Activated T-cell treated with anti-CD3 and anti-CD28 coated beads, Interleukin-2, amount 50 U/mL, for 1 hour (primary cell): ENCODE measurements at regions not wholly inside any gene's neighbourhood (a gene's known extent, or its start where the extent isn't known, plus 50 kb on each side); places are given as distances from the start of the nearest gene placed in this dataset.
"Not testable (repeated sequence)": the region's sequence is repeated elsewhere in the genome, so short reads cannot be mapped to it uniquely, and the experiment has no call there.

Experiments
- DNase-seq: peaks from one replicate; pipeline ENCODE4 v3.0.0-alpha.2; 2020

DNA sequence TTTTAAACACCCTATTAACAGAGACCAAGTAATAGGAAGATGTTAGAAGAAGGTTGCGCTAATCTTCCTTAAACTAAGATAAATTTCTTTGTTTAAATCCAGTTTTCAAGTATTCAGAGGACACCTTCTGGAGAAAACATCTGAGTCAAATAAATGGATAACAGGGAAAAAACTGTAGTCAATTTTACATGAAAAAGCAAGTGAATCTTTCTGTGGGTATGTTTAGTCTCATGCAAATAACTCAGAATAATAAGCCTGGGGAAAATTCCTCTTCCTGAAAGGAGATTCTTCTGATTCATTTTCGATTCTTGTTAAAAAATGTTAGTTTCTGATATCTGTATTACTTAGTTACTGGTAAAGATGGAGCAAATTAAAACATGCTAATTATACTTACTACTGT lies 145.5 kb downstream of the CTH start:
- no peak for DNase-seq

DNA sequence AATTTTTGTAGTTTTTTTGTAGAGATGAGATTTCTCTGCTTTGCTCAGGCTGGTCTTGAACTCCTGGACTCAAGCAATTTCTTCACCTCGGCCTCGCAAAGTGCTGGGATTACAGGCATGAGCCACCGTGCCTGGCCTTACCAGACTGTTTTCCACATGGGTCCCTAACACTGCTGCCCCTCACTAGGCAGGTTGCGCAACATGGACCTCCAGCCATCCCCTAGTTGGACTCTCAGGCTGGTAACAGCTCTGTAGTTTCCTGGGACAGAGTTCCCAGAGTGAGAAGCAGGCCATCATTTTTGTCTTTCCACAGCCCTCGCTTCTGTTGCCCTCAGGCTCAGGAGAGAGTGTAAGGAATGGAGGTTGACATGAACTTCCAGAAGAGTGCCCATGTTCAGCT lies 156.1 kb downstream of the CTH start:
- no peak for DNase-seq

DNA sequence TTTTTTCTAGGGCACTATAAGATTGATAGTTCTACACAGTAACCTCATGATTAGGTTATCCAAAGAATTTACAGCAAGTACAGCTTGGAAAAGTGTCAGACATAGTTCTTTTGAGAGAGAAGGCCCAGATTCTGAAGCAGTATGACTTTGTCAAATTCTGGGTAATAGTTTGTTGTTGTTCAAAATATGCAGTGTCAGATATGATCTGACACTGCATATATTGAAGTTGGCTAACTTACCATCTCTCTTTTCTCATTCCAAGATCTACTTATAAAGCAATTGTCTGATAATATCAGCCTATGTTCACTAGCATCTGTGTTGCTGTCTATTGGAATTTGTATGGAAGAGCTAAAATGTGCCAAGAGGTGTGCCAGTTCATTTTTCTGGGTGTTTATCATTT lies 160.1 kb downstream of the CTH start:
- no peak for DNase-seq

DNA sequence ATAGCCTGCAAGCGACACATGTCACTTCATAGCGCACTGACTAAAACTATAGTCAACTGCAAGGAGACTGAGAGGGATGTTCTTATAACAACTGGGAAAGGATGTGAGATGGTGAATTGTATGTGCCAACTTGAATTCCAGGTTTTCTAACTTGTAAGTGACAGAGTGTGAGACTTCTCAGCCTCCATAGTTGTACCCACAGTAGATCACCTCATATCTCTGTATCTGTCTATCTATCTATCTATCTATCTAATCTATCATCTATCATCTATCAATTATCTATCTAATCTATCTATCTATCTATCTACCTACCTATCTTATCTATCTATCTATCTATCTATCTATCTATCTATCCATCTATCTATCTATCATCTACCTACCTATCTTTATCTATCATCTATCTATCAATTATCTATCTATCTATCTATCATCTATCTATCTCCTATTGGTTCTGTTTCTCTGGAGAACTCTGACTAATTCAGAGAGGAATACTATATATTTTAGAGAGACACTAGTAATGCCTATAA lies 162.3 kb downstream of the CTH start:
- no peak for DNase-seq

DNA sequence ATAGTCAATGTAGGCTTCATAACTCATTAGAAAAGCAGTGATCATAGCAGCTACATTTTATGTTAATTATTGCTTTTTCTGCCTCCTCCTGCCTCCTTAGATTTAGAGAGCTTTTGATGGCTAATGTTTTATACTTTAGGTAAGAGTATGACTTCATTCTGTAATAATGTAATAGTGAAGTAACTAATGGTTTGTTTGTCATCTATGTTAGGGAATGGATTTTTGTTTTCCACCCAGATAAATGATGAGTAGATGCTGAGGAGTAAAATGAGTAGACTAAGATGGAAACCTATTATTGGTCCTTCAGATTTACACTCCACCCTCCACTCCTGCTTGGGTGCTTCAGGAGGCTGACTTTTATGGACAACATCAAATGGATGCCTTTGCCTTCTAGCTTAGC lies 170.6 kb downstream of the CTH start:
- no peak for DNase-seq

DNA sequence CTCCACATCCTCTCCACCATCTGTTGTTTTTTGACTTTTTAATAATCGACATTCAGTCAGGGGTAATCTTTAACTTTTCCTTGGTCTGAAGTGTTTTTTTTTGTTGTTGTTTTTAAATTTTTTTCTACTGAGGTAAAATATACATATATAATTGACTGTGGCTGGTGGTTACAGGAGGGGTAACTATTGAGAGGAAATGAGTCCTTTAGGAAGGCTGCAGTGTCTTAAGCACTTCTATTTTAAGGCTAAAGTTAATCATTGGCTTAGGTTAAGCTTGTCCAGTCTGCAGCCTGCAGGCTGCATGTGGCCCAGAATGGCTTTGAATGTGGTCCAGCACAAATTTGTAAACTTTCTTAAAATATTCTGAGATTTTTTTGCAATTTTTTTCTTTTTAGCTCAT lies 172.5 kb downstream of the CTH start:
- no peak for DNase-seq

DNA sequence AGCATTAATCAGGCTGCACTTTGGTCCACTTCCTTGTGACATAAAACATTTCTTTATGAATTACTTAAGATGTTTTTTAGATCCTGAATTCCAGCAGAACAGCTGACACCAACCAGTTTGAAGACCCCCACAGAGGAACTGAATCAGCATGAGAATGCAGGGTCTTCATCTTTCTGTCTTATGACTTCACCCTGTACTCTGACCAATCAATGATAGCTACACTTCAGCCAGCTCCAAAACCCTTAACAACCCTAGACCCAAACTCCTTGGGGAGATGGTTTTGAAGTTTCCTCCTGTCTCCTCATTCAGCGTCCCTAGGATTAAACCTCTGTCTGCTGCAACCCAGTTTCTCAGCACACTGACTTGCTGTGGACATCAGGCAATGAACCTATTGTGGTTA lies 175.0 kb downstream of the CTH start:
- DNase-seq: no peak

DNA sequence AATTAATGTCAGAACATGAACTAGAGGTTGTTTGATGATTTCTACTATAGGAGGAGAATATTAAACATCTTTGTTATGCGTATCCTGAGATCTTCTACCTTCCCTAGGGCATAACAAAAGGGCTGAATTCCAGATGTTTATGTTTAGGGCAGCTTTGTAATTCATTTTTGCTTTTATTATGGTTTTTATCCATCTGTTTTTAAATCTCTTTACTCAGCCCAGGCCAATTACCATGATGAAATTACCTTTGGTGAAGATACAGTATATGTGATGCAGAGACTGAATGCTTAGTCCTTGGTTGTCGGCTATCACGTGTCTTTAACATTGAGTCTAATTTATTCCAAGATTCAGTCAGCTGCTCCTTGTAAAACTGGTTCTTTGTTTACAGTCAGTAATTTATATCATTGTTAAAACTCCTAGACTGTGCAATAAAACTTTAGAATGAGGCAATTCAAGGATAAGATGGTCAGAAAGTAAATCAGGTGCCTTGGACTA lies 176.9 kb downstream of the CTH start:
- no peak for DNase-seq

DNA sequence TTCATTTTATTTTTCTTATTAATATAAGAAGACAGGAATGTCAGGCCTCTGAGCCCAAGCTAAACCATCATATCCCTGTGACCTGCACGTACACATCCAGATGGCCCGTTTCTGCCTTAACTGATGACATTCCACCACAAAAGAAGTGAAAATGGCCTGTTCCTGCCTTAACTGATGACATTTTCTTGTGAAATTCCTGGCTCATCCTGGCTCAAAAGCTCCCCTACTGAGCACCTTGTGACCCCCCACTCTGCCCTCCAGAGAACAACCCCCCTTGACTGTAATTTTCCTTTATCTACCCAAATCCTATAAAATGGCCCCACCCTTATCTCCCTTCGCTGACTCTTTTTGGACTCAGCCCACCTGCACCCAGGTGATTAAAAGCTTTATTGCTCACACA lies 182.5 kb downstream of the CTH start:
- not testable (repeated sequence) for DNase-seq

DNA sequence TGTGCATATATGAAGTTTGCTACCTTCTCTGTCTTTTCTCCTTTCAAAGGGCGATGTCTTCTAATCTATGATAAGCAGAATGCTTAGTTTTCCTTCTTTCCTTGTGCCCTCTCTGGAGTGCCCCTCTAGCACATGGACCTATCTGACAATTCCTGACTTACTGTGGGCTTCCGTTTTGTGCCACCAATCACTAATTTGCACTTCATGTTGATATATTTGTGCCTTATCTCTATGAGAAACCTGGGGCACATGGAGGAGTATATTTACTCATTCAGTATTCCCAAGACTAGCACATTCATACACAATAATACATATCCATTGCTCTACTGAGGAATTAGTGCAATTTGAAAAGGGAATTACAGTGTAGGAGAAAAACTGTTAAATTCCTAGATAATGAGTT lies 197.7 kb downstream of the CTH start:
- no peak for DNase-seq

DNA sequence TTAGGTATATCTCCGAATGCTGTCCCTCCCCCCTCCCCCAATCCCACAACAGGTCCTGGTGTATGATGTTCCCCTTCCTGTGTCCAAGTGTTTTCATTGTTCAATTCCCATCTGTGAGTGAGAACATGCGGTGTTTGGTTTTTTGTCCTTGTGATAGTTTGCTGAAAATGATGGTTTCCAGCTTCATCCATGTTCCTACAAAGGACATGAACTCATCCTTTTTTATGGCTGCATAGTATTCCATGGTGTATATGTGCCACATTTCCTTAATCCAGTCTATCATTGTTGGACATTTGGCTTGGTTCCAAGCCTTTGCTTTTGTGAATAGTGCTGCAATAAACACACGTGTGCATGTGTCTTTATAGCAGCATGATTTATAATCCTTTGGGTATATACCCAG lies 199.1 kb downstream of the CTH start:
- not testable (repeated sequence) for DNase-seq

DNA sequence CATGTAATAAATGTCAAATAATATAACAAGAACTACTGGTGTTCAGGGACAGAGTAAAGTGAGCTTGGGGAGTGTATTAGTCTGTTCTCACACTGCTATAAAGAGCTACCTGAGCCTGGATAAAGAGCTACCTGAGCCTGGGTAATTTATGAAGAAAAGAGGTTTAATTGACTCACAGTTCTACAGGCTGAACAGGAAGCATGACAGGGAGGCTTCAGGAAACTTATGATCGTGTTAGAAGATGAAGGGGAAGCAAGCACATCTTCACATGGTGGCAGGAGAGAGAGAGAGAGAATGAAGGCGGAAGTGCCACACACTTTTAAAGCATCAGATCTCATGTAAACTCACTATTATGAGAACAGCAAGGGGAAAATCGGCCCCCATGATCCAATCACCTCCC lies 205.9 kb downstream of the CTH start:
- no peak for DNase-seq

DNA sequence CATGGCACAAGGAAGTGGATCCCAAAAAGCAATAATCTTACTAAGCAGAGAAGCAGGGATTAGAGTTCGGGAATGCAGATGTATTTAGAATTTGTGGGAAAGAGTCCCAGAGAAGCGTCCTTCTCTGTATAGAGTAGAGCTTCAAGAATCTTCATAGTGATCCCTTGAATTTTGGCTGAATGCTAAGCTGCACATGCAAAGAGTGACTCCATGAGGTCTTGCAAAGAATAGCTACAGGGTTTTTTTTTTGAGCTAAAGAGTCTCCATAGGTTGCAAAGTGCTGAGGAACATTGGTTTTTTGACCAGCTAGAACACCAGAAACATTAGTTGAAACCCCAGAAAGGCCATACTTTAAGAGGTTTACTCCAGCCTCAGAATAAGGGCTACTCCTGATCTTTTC lies 206.7 kb downstream of the CTH start:
- DNase-seq: no peak

DNA sequence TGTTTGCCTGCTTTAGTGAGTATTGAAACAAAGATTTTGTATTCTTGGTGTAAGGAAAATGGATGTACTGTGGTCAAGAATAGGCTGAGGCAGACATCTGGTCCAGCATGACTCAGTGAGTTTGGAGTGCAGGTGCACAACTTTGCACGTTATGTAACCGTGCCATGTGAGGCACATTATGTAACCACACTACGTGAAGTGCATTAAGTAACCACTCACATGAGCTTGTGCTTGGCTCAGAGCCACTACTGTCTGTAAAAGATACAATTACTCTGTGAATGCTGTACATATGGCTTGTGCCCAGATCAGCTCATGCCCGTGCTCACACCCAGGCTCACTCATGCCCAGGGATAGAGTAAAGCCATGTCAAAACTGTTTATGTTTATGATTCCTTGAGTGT lies 216.8 kb downstream of the CTH start:
- no peak for DNase-seq

DNA sequence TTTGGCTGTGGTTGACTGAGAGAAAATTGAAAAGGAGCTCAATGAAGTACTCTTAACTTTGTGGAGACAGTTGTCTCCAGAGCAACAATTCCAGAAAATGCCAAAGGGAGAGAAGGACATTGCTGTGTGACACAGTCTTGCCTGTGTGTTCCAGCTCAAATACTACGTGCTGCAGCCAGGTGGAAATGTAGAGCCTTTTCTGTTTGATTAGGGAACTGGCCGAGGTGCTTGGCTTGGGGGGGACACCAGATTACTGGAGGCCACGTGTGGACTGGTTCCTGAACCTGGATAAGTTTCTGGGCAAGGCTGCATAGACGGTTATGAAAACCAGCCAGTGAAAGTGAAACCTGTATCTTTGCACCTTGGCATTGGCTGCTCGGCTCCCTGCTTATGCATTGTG lies 217.9 kb downstream of the CTH start:
- no peak for DNase-seq

DNA sequence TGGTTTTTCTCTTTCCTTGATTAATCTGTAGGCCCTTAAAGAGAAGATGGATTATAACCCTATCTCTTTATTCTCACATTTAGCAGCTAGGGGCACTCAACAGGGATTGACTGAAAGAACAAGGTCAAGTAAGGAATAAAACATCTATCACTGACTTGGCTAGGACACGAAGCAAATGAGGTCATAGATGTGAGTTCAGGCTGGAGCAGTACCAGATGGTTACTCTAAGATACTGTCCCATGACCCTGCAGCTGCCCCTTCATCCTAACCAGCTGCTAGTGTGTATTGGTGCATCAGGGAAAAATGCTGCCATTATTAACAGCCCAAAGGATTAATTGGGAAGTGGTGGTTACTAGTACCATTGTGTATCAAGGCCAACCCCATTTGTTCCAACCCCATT lies 221.9 kb downstream of the CTH start:
- DNase-seq: no peak

DNA sequence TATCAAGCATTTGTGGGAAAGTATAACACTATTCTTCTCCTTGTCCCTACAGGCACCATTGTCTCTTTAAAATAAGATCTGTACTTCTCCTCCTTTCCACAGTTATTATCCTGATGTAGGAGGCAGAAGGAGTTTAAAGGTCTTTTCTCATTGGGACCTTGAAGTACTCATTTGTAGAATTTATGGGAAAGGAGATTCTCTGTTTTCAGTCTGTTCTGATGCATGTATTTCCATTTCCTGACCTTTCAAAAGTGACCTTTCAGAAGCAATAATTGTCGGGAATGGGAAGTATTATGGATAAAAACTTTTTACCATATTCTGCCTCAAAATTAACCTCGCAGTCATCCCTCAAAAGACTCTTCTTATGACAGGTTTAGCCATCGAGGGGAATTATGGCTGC lies 224.8 kb downstream of the CTH start:
- no peak for DNase-seq

DNA sequence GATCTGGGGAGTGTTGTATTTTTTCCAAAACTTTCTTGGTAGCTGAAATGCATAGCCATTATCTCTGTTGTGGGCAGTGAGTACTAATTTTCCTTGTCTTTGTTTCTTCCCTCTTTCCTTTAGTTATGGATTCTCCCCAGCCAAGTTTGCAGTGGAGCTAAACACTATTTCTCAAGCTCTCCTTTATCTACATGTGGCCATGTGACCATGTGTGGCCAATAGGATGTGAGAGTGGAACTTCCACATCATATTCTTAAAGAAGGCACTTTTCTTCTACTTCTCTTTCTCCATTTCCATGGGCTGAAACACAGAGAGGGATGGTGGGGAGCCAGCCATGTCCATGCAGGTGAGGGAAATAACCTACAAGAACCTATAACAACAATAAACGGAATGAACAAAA lies 230.8 kb downstream of the CTH start:
- no peak for DNase-seq

DNA sequence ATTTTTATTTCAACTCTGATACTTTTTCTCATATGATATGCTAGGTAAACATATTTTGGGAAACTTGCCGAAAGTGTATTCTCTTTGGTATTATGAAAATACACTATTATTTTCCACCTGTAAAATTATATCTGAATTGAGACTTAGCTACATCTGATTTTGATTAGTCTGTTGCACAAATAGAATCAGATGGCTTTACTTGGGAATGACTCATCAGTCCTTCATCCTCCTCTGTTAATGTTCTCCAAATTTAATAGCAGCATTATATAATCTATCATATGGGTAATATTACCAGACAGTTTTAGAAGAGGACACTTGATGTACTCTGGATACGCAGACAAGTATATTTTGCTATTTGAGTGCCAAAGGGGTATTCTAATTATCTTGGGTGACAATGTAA lies 245.3 kb downstream of the CTH start:
- no peak for DNase-seq

DNA sequence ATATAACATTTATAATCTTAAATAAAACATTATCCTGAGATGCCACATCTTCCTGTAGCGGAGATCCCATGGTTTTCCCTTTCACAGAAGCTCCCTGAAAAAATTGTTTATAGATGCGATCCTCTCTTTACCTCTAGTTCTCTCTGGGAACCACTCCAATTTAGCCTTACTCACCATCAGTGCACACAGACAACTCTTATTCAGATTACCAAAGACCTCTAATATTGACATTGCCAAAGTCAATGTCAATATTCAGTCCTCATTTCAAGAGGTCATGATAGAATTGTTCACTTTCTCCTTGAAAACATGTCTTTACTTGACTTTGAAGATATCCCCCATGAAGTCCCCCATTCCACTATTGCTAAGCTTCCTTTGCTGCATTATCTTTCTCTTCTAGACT lies 248.8 kb downstream of the CTH start:
- no peak for DNase-seq

DNA sequence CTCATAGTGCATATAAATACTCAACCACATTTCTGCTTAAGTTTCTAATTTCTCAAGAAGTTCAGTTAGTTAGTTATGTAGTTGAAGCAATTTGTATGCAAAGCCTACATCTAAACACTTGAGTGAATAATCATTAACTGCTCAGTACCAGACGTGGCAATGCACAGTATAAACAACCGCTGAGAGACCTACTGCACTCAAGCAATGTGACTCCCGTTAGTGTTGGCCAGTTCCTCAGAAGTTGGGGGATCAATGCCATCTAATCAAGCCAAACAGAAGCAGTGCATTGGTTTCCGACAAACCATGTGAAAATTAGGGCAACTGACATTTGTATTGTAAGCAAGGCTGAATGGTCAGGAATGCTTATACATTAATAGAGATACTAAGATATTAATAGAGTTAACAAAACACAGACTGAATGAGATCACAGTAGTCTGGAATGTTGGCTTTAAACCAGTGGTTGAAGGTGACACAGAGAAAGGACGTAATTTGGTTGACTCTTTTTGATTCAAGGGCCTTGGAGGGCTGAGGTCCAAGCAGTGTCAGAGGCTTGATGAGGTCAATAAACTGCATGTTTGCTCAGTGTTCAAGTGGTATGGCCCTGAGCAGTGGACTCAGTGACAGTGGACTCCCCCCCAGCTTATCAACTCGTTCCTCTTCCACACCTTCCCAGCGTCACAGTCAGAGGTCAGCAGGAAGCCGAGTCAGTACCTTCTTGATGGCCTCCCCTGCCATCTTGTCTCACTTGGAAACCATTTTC lies 255.5 kb downstream of the CTH start:
- DNase-seq: no peak

DNA sequence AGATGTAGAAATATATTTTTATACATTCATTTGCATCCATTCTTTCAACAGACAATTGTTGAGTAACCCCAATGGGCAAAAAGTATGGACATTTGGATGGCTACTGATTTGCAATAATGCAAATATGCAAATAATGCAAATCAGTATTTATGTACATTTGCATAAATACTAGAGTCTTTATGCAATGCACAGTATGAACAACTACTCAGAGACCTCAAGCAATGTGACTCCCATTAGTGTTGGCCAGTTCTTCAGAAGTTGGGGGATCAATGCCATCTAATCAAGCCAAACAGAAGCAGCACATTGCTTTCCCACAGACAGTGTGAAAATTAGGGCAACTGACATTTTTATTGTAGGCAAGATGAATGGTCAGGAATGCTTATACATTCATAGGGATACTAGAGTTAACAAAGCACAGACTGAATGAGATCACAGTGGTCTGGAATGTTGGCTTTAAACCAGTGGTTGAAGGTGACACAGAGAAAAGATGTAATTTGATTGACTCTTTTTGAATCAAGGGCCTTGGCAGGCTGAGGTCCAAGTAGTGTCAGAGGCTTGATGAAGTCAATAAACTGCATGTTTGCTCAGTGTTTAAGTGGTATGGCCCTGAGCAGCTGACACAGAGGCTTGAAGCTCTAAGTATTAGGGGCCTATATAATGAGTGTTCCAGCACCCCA lies 256.6 kb downstream of the CTH start:
- DNase-seq: no peak

DNA sequence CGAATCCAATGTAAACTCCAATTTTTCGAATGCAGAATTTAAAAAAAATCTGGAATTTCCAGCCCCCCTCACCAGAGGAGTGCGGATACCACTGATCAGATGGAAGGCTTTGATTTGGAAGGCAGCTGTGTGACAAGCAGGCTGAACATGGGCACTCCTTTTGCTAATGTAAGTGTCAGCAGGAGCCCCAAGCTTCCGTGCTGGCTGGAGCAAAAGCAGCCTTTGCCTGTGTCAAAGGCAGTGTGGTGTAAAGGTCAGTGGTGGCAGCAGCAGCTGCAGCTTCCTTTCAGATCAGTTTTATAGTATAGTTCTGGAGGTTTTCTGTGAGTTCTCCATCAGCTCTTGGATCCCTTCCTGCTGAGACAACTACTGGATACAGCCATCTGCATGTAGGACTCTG lies 259.9 kb downstream of the CTH start:
- DNase-seq: no peak

DNA sequence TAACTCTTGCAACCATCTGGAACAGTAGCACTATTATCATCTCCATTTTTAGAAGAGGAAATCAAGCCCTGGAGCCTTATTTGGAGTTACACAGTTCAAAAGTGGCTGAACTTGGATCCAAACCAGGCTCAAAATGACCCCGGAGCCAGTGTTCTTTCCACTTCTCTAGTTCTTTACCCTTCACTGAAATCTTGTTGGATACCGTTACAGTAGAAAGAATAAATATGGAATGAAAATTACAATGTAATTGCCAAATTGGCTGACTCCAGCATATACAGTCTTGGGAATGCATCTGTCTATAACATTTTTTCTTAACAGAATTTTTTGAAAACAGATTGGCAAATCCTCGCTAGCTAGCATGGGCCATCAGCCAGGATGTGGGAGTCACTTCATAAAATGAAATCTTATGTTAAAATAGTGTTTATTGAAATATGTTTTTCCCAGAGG lies 261.4 kb downstream of the CTH start:
- no peak for DNase-seq
